ENCODE measurements at regions not wholly inside any gene's neighbourhood (a gene's known extent, or its start where the extent isn't known, plus 50 kb on each side); places are given as distances from the start of the nearest gene placed in this dataset.

GRCh38 chr10:33723181-33723580 is 388.7 kb upstream of the NRP1 start:
- TF ChIP-seq CTCF (IDR thresholded peaks at IDR 0.05; ENCODE audit: control extremely low read depth in 1 of 3, insufficient read depth in 1 of 3, low read depth in 1 of 3, low read length in 3 of 3) (no peak), GTF2F1 (IDR thresholded peaks at IDR 0.05; ENCODE audit: borderline replicate concordance, low read depth, low read length) (no peak), TAF1 (IDR thresholded peaks at IDR 0.05; ENCODE audit: low read depth, low read length) (no peak), EP300 (IDR thresholded peaks at IDR 0.05; ENCODE audit: borderline replicate concordance in 1 of 2, low read depth in 2 of 2, low read length in 2 of 2) (no peak), POLR2AphosphoS5 (IDR thresholded peaks at IDR 0.05; ENCODE audit: low read depth, low read length) (no peak), POLR2A (IDR thresholded peaks at IDR 0.05; ENCODE audit: control extremely low read depth in 1 of 2, low read depth in 2 of 2, low read length in 2 of 2) (no peak), TCF12 (IDR thresholded peaks at IDR 0.05; ENCODE audit: low read depth, low read length) (no peak)

Measured in H1 (cell line).